RKO (cell line): ENCODE measurements at regions not wholly inside any gene's neighbourhood (a gene's known extent, or its start where the extent isn't known, plus 50 kb on each side); places are given as distances from the start of the nearest gene placed in this dataset.
"Not testable (repeated sequence)": the region's sequence is repeated elsewhere in the genome, so short reads cannot be mapped to it uniquely, and the experiment has no call there.

Source experiments
- DNase-seq: peaks from one replicate; pipeline ENCODE4 v3.0.0-alpha.2; 2016; ENCODE audit warnings: low spot score

DNA sequence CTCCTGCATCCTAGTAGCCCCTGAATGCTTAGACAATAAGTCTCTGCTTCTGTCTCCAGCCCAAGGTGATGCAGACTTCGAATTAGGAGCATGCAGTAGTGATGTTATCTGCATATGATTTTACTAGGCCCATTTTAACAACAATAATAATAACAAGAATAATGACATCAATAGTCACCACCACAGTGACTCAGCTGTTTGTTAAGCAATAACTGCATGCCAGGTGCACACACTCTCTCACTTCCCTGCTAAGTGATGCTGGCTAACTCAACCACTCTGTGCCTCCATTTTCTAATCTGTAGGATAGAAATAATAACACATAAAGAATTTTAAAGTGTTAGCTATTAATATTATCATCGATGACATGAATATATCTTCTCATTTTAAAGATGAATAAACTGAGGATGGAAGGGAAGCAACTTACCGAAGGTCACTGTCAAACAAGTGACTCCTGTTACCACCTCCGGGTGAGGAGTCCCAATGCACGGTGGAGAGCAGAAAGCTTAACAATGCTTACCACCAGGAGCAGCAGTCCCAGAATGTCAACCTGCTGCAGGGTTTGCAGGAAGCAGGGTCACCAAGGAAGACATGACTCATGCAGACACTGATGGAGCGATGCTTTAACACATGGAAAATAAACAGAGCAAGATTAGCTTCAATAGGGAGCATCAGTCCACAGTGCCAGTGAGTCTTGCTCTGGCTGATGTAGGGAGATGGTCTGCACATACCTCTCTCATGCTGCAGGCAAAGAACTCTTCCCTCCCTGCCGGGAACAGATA lies 290.2 kb downstream of the SPATA17 start:
- DNase-seq: no peak

DNA sequence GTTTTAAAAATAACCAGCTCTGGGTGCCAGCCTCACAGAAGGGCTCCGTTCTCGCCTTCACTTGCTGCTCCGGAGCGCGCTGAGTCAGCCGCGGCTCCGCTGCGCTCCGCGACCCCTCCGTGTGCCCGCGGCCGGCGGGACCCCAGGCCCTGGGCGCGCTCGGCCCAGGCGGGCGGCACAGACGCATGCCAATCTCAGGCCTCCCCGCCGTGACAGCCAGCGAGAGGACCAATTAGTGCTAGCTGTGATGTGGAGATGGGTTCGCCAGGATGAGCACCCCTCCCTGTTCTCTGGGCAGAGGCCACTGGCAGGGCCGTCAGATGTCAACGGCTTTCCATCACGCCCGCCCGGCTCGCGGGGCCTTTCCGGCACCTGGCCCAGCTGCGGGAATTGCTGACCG lies 293.8 kb downstream of the SPATA17 start:
- DNase-seq: no peak

DNA sequence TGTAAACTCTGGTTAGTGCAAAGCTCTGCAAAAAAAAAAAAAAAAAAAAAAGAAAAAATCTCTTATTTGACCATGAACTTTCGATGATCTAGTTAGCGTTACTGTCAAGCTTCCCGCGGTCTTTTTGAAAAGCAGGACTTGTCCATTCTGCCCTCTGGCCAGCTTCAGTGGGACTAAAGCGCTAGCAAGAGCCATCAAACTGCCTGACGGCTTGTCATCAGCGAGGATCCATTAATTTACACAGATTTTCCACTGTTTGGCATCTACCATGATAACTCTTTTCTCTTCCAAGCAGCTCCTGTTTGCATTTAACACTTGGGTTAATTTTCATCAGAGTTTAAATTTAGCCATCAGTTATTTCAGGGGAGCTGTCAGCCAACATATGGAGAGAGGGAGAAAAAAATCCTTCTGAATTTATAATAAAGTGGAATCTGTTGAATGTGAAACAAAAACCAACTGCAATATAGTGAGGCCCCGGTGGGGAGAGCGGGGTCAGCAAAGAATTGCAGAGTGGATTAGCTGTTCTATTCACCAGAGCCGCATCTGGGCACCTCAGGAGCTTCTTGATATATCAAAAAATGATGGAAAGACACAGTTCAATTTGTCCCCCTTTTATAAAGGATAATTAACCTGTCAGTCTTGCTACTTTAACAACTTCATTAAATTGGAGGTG lies 298.2 kb downstream of the SPATA17 start:
- no peak for DNase-seq

DNA sequence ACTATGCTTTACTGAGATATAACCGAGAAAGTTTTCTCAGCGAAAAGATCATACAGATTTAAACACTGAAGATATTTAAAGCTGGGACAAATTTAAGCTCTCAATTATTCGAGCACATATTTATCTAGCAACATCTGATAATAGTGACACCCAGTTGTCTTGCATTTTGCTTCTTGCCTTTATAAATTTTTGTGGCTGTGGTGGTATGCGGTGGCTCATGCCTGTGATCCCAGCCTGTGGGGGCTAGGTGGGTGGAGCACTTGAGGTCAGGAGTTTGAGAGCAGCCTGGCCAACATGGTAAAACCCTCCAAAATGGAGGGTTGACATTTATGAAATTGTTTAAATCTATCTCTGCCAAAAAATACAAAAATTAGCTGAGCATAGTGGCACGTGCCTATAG lies 312.2 kb downstream of the SPATA17 start:
- DNase-seq: no peak

DNA sequence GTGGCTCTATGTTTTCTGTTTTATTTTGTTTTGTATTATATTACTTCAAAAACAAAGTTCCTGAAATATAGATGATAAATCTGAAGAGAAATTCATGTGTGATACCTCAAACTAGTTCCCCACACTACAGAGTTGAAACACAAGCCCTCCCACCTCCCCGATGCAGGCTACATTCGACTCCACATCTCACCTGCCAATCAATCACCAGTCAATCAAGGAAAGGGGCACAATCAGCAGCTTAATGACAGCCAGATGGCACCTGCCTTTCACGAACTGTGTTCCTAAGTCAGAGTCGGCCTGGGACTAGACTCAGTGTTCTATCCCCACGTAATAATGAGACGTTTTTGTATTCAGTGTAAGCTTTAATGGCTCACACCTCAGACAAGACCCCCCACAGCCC lies 313.4 kb downstream of the SPATA17 start:
- no peak for DNase-seq

GRCh38 chr1:217946511-217946910 lies 315.4 kb downstream of the SPATA17 start:
- no peak for DNase-seq

GRCh38 chr1:217948741-217949140 lies 317.6 kb downstream of the SPATA17 start:
- DNase-seq: no peak

GRCh38 chr1:217953330-217953729 lies 322.2 kb downstream of the SPATA17 start:
- DNase-seq: no peak

GRCh38 chr1:217953922-217954321 lies 322.8 kb downstream of the SPATA17 start:
- DNase-seq: no peak

GRCh38 chr1:217955723-217956122 lies 324.6 kb downstream of the SPATA17 start:
- no peak for DNase-seq

DNA sequence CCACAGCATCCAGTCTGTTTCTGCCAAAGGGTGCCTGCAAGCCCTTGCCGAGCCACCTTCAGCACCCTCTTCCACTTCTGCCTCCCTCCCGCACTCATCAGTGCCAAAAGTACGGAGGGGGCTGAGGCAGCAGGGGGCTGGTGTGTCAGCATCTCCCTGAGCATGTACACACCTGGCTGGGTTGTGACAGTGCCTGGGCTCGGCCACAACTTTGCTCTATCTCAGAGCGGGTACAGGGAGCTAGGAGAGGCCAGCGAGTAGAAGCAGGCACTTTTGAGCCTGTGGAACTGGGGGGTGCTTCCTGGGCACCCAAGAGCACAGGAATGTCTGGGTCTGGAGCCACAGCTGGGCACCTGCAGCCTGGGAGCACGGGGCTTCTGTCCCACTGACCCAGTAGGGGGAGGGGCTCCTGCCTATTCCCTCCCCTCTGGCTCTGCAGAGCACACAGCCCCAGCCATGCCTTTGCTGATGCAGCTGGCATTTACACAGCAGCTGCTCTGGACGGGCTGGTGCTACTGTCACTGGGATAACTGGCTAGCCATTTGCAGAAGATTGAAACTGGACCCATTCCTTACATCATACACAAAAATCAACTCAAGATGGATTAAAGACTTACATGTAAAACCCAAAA lies 319.8 kb upstream of the RRP15 start:
- DNase-seq: no peak

GRCh38 chr1:217968085-217968484 lies 317.0 kb upstream of the RRP15 start:
- DNase-seq: no peak

- no peak for DNase-seq
These were observed 315.7 kb upstream of the RRP15 start for GRCh38 chr1:217969428-217969827.

DNA sequence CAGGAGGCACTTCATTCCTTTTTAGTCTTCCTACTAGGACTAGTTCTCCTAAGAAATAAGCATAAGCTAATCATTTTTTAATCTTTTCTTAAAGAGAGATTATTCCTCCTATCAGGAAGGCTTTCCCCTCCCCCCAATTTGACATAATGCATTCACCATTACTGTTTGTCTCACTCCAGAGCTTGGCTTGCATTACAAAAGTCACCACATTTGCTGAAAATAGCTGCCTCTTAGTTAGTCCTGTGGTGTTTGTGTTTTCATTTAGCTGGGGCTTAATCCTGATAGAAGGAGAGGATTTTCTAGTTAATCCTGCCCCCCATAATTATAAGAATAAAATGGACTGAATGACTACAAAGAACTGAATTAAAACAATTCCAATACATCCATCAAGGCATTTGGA lies 307.1 kb upstream of the RRP15 start:
- DNase-seq: no peak

DNA sequence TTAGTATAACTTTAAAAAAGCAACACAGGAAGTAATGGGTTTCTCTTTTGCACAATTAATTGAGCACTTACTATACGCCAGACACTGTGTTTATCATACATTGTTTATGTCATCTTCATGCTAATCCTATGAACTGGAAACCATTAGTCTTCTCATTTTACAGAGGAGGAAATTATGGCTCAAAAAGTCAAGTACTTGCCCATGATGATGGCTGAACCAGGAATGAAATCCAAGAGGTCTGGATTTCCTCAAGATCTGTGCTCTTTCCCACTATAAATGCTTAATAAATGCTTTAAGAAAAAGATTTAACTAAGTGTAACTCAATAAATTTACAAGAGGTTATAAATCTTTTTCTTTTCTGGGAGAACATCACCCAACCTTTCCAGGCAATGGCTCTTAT lies 303.7 kb upstream of the RRP15 start:
- DNase-seq: no peak

DNA sequence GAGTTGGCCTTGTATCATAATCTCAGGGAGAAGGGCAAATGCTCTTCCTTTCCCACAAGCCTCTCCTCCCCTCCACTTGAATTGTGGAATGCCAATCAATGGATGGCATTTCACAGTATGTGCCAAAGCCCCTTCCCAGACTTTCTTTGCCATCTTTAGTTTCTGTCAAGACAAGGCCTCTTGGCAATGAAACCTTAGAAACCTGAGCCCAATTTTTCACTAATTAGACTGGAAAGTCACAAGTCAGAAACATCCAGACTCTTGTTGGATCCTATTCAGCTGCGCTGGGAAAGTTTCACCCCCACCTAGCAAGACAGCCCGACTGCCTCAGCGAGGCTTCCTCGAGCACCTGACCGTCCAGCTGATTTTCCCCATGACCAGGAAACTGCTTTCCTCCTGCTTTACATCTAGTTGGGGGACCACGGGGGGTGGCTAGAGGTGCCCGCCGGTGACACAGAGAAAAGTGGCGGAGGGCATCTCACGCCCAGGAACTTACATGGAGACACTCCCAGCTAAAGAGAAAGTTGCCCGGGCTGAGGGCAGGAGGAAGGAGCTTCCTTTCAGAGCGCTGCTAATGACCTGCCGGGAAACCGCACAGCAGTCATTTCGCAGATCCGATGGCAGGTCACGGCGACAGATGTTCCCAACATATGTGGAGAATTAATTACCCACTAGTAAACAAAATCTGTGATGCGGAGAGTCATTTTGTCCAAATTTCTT lies 302.6 kb upstream of the RRP15 start:
- DNase-seq: no peak

DNA sequence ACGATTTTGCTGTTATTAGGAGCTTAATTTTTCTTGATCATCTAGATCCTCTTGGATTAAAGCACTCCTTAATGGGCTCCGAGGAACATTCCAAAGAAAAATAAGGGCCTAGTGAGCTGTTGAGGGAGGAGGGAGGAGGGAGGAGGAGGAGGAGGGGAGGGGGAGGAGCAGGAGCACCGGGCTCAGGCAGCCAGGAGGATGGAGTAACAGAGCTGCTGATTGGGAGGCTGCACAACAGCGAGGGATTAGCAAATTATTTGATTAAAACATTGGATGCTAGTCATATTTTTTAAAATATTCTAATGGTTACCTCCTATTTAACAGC lies 302.1 kb upstream of the RRP15 start:
- DNase-seq: no peak

DNA sequence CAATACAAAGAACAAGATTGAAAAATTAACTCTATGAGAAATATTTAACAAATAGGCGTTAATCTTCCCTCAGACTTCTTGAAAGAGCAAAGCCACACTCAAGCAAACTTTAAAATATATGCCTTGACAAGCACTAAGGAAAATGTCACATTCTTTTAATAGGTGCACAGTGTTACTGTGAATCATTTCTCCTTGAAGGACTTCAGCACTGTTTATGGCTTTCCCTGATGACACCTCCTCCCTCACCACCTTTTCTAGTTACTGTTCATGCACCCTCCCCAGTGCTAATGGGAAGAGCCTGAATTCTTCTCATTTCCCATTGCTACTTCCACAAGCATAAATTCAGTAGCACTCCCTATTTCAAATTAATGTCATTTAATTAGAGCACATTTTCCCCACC lies 299.5 kb upstream of the RRP15 start:
- no peak for DNase-seq

DNA sequence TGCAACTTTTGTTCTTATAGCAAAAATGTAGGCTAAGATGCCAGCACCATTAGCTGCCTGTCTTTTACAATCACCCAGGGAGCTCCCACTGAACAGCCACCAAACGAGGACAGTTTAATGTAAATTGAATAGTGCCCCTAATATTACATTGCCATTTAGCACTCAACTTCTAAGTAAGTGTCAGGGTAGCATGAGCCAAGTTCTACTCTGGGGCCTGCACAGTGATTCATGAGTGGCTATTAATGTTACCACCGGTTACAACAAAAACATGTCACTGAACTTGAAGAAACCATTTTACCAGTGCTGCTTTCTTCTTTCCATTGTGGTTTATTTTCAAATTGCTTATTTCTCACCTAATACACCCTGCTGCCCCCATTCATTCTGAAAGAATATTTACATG lies 295.6 kb upstream of the RRP15 start:
- DNase-seq: no peak

DNA sequence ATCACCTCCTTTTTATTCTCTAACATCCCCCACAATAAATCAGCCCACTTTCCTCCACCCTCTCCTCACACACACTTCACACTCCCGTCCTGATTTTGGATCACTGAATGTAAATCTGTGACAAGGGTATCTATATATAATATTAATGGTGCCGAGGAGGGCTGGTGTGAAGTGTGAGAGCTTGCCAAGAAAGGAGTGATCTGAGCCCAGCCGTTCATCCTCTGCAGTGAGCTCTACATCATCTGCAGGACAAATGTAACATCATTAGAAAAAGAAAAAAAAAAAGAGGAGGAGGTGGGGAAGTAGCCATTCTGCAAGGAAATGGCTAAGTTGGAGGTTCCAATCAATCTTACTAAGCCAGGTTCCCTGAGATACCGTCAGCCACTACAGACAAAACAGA lies 291.7 kb upstream of the RRP15 start:
- DNase-seq: no peak

GRCh38 chr1:218008296-218008695 lies 276.8 kb upstream of the RRP15 start:
- DNase-seq: not testable (repeated sequence)

DNA sequence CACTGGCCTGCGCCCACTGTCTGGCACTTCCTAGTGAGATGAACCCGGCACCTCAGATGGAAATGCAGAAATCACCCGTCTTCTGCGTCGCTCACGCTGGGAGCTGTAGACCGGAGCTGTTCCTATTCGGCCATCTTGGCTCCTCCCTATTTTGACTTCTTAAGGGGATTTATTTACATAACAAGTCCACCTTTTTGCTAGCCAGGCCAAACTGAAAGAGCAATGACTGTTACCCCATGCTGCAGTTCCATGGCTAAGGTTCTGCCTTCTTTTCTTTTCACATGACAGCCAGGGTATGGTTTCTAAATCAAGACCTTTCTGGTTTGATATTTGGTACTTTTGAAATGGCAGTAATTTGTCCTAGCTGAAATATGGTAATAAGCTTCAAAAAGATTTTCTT lies 270.0 kb upstream of the RRP15 start:
- DNase-seq: not testable (repeated sequence)

GRCh38 chr1:218024211-218024720 lies 260.8 kb upstream of the RRP15 start:
- no peak for DNase-seq
